ENCODE measurements at regions not wholly inside any gene's neighbourhood (a gene's known extent, or its start where the extent isn't known, plus 50 kb on each side); places are given as distances from the start of the nearest gene placed in this dataset.

GRCh38 chr10:120180160-120180559, 276.9 kb upstream of the PLPP4 start:
- BruUV-seq (replicated peaks), result no TSS peak
- Mint-ChIP-seq H3K27ac (ENCODE audit: unreplicated experiment) (no peak overlapping the region), H3K27me3 (ENCODE audit: unreplicated experiment) (peaks cover 11% of the 10 kb centered on the region), H3K4me1 (ENCODE audit: low read depth, unreplicated experiment) (no peaks in the 10 kb centered on the region), H3K9me3 (ENCODE audit: low read depth, unreplicated experiment) (no peaks in the 10 kb centered on the region), H3K36me3 (ENCODE audit: insufficient read depth, unreplicated experiment) (no peaks in the 10 kb centered on the region), H3K4me3 (ENCODE audit: low read depth, unreplicated experiment) (no peak overlapping the region)
- no peak for DNase-seq
- intact Hi-C loops (cut with micrococcal nuclease; ENCODE audit: unreplicated experiment), result no loop called here
- no peak for TF ChIP-seq CTCF (IDR thresholded peaks at IDR 0.05; ENCODE audit: unreplicated experiment)
- CTCF ChIA-PET, result no interaction called here

GRCh38 chr10:120181154-120181553, 275.9 kb upstream of the PLPP4 start:
- intact Hi-C loops (cut with micrococcal nuclease; ENCODE audit: unreplicated experiment), result no loop called here
- peaks cover 11% of the 10 kb centered on the region for H3K27me3 Mint-ChIP-seq (ENCODE audit: unreplicated experiment)
- no peak for DNase-seq
- H3K9me3 Mint-ChIP-seq (ENCODE audit: low read depth, unreplicated experiment), result peaks cover 2% of the 10 kb centered on the region
- no peaks in the 10 kb centered on the region for H3K36me3 Mint-ChIP-seq (ENCODE audit: insufficient read depth, unreplicated experiment)
- no peaks in the 10 kb centered on the region for H3K4me1 Mint-ChIP-seq (ENCODE audit: low read depth, unreplicated experiment)
- H3K27ac Mint-ChIP-seq (ENCODE audit: unreplicated experiment), result no peak overlapping the region
- BruUV-seq (replicated peaks), result no TSS peak
- CTCF ChIA-PET, result no interaction called here
- H3K4me3 Mint-ChIP-seq (ENCODE audit: low read depth, unreplicated experiment), result no peak overlapping the region
- TF ChIP-seq CTCF (IDR thresholded peaks at IDR 0.05; ENCODE audit: unreplicated experiment), result no peak

GRCh38 chr10:120182431-120182830, 274.6 kb upstream of the PLPP4 start:
- Mint-ChIP-seq H3K36me3 (ENCODE audit: insufficient read depth, unreplicated experiment) (no peaks in the 10 kb centered on the region), H3K27ac (ENCODE audit: unreplicated experiment) (no peak overlapping the region), H3K4me3 (ENCODE audit: low read depth, unreplicated experiment) (no peak overlapping the region), H3K27me3 (ENCODE audit: unreplicated experiment) (peaks cover 15% of the 10 kb centered on the region), H3K4me1 (ENCODE audit: low read depth, unreplicated experiment) (no peaks in the 10 kb centered on the region), H3K9me3 (ENCODE audit: low read depth, unreplicated experiment) (peaks cover 2% of the 10 kb centered on the region)
- no TSS peak for BruUV-seq (replicated peaks)
- intact Hi-C loops (cut with micrococcal nuclease; ENCODE audit: unreplicated experiment), result no loop called here
- CTCF ChIA-PET, result no interaction called here
- no peak for DNase-seq
- TF ChIP-seq CTCF (IDR thresholded peaks at IDR 0.05; ENCODE audit: unreplicated experiment), result no peak

GRCh38 chr10:120183546-120183945, 273.5 kb upstream of the PLPP4 start:
- no peak for TF ChIP-seq CTCF (IDR thresholded peaks at IDR 0.05; ENCODE audit: unreplicated experiment)
- H3K27me3 Mint-ChIP-seq (ENCODE audit: unreplicated experiment), result peaks cover 15% of the 10 kb centered on the region
- no peaks in the 10 kb centered on the region for H3K36me3 Mint-ChIP-seq (ENCODE audit: insufficient read depth, unreplicated experiment)
- intact Hi-C loops (cut with micrococcal nuclease; ENCODE audit: unreplicated experiment), result no loop called here
- BruUV-seq (replicated peaks), result no TSS peak
- H3K4me3 Mint-ChIP-seq (ENCODE audit: low read depth, unreplicated experiment), result no peak overlapping the region
- CTCF ChIA-PET, result no interaction called here
- no peak for DNase-seq
- peaks cover 2% of the 10 kb centered on the region for H3K9me3 Mint-ChIP-seq (ENCODE audit: low read depth, unreplicated experiment)
- H3K27ac Mint-ChIP-seq (ENCODE audit: unreplicated experiment), result no peak overlapping the region
- H3K4me1 Mint-ChIP-seq (ENCODE audit: low read depth, unreplicated experiment), result no peaks in the 10 kb centered on the region
